GM20431 (cell line): ENCODE measurements at regions not wholly inside any gene's neighbourhood (a gene's known extent, or its start where the extent isn't known, plus 50 kb on each side); places are given as distances from the start of the nearest gene placed in this dataset.

Experiments
- in situ Hi-C: fragments of 300-500 bp; cut with MseI, MboI; formaldehyde crosslinking; loops from one replicate; pipeline ENCODE4 v1.15.0; 2020; ENCODE audit warnings: low sequenced_read_pairs; ENCODE audit not compliant: unreplicated experiment

- in situ Hi-C loops, result no loop called here
These were observed 268.0 kb upstream of the ANO3 start for GRCh38 chr11:26063915-26064314.

- in situ Hi-C loops, result no loop called here
These were observed 266.0 kb upstream of the ANO3 start for GRCh38 chr11:26065944-26066343.

- in situ Hi-C loops, result no loop called here
These were observed 261.1 kb upstream of the ANO3 start for GRCh38 chr11:26070714-26071380.

- in situ Hi-C loops, result no loop called here
These were observed 259.2 kb upstream of the ANO3 start for GRCh38 chr11:26072614-26073153.

GRCh38 chr11:26073646-26074045 lies 258.3 kb upstream of the ANO3 start:
- in situ Hi-C loops, result no loop called here

- in situ Hi-C loops, result no loop called here
These were observed 255.5 kb upstream of the ANO3 start for GRCh38 chr11:26076233-26076990.

- in situ Hi-C loops, result no loop called here
These were observed 253.6 kb upstream of the ANO3 start for GRCh38 chr11:26078231-26078821.

GRCh38 chr11:26084313-26084712 lies 247.6 kb upstream of the ANO3 start:
- in situ Hi-C loops, result no loop called here

- in situ Hi-C loops, result no loop called here
These were observed 245.9 kb upstream of the ANO3 start for GRCh38 chr11:26086028-26086427.

- in situ Hi-C loops, result no loop called here
These were observed 244.6 kb upstream of the ANO3 start for GRCh38 chr11:26087120-26087935.

GRCh38 chr11:26088391-26088790 lies 243.5 kb upstream of the ANO3 start:
- in situ Hi-C loops, result no loop called here

GRCh38 chr11:26090651-26091050 lies 241.3 kb upstream of the ANO3 start:
- in situ Hi-C loops, result no loop called here

- in situ Hi-C loops, result no loop called here
These were observed 238.7 kb upstream of the ANO3 start for GRCh38 chr11:26093206-26093605.

- in situ Hi-C loops, result no loop called here
These were observed 236.6 kb upstream of the ANO3 start for GRCh38 chr11:26095340-26095739.

GRCh38 chr11:26096451-26096850 lies 235.5 kb upstream of the ANO3 start:
- in situ Hi-C loops, result no loop called here

- in situ Hi-C loops, result no loop called here
These were observed 229.6 kb upstream of the ANO3 start for GRCh38 chr11:26102325-26102724.

- in situ Hi-C loops, result no loop called here
These were observed 226.0 kb upstream of the ANO3 start for GRCh38 chr11:26105762-26106423.

GRCh38 chr11:26106726-26107125 lies 225.2 kb upstream of the ANO3 start:
- in situ Hi-C loops, result no loop called here

GRCh38 chr11:26109658-26110368 lies 222.1 kb upstream of the ANO3 start:
- in situ Hi-C loops, result no loop called here
